Stimulated activated naive B cell treated with anti-CD40 and anti-IgM and Interleukin-4, amounts not matched to agents 10 μg/mL and 1 μg/mL and 100 μg/mL, for 72 hours (primary cell): ENCODE measurements at regions not wholly inside any gene's neighbourhood (a gene's known extent, or its start where the extent isn't known, plus 50 kb on each side); places are given as distances from the start of the nearest gene placed in this dataset.
A peak's percentile ranks its signal among the peaks of the same experiment; 100 is the strongest.

ENCODE experiments used
- ATAC-seq, 2 donors: fragments of 150-1000 bp; cut with Tn5 transposase; replicated peaks; 2 replicates each; pipeline ENCODE4 v1.10.0; 2021; ENCODE audit warnings: moderate library complexity in 1 of 2
- DNase-seq: peaks from one replicate; pipeline ENCODE4 v3.0.0; 2021
- H3K27ac Mint-ChIP-seq: one replicate; pipeline ENCODE4 v1.8.0; 2022; ENCODE audit warnings: mild to moderate bottlenecking, mixed read lengths
- H3K27me3 Mint-ChIP-seq, 2 donors: one replicate each; pipeline ENCODE4 v1.8.0; 2022; ENCODE audit warnings: mixed read lengths in 2 of 2
- H3K36me3 Mint-ChIP-seq, 2 donors: one replicate each; pipeline ENCODE4 v1.8.0; 2022; ENCODE audit warnings: mixed read lengths in 2 of 2, mild to moderate bottlenecking in 1 of 2
- H3K4me1 Mint-ChIP-seq, 2 donors: one replicate each; pipeline ENCODE4 v1.8.0; 2022; ENCODE audit warnings: mixed read lengths in 2 of 2, mild to moderate bottlenecking in 1 of 2
- H3K4me3 Mint-ChIP-seq, 2 donors: one replicate each; pipeline ENCODE4 v1.8.0; 2022; ENCODE audit warnings: mild to moderate bottlenecking in 2 of 2, mixed read lengths in 2 of 2, moderate library complexity in 1 of 2
- H3K9me3 Mint-ChIP-seq, 2 donors: one replicate each; pipeline ENCODE4 v1.8.0; 2022; ENCODE audit warnings: mixed read lengths in 2 of 2, mild to moderate bottlenecking in 1 of 2

GRCh38 chr12:24072302-24072701 is 122.8 kb upstream of the SOX5 start:
- Mint-ChIP-seq H3K9me3 (no peaks in the 10 kb centered on the region), H3K4me1 (no peaks in the 10 kb centered on the region), H3K27me3 (peaks cover 0 to 3% of the 10 kb centered on the region in 2 donors), H3K27ac (no peak overlapping the region), H3K4me3 (no peak overlapping the region), H3K36me3 (no peaks in the 10 kb centered on the region)
- no peak for ATAC-seq
- DNase-seq = no peak

GRCh38 chr12:24071842-24072241 is 122.4 kb upstream of the SOX5 start:
- no peaks in the 10 kb centered on the region for H3K4me1 Mint-ChIP-seq
- no peaks in the 10 kb centered on the region for H3K9me3 Mint-ChIP-seq
- no peak overlapping the region for H3K27ac Mint-ChIP-seq
- no peaks in the 10 kb centered on the region for H3K36me3 Mint-ChIP-seq
- H3K4me3 Mint-ChIP-seq = no peak overlapping the region
- ATAC-seq (no peak), DNase-seq (no peak)
- H3K27me3 Mint-ChIP-seq = peaks cover 0 to 3% of the 10 kb centered on the region in 2 donors

- Mint-ChIP-seq H3K4me1 (no peaks in the 10 kb centered on the region), H3K9me3 (no peaks in the 10 kb centered on the region), H3K36me3 (no peaks in the 10 kb centered on the region), H3K27ac (no peak overlapping the region), H3K4me3 (no peak overlapping the region), H3K27me3 (peaks cover 0 to 3% of the 10 kb centered on the region in 2 donors)
- no peak for ATAC-seq
- no peak for DNase-seq
Measured at GRCh38 chr12:24069532-24070395, 120.3 kb upstream of the SOX5 start.

GRCh38 chr12:24066865-24067264 is 117.4 kb upstream of the SOX5 start:
- H3K36me3 Mint-ChIP-seq = no peaks in the 10 kb centered on the region
- no peaks in the 10 kb centered on the region for H3K9me3 Mint-ChIP-seq
- DNase-seq = no peak
- peaks cover 0 to 3% of the 10 kb centered on the region in 2 donors for H3K27me3 Mint-ChIP-seq
- H3K4me1 Mint-ChIP-seq = no peaks in the 10 kb centered on the region
- H3K4me3 Mint-ChIP-seq = no peak overlapping the region
- no peak for ATAC-seq
- no peak overlapping the region for H3K27ac Mint-ChIP-seq

GRCh38 chr12:24066097-24066496 is 116.6 kb upstream of the SOX5 start:
- no peak for ATAC-seq
- no peaks in the 10 kb centered on the region for H3K9me3 Mint-ChIP-seq

GRCh38 chr12:24062642-24063245 is 113.3 kb upstream of the SOX5 start:
- no peak overlapping the region for H3K27ac Mint-ChIP-seq
- ATAC-seq = no peak
- H3K4me1 Mint-ChIP-seq = no peaks in the 10 kb centered on the region
- H3K27me3 Mint-ChIP-seq = no peaks in the 10 kb centered on the region
- H3K4me3 Mint-ChIP-seq = no peak overlapping the region
- DNase-seq = no peak
- no peaks in the 10 kb centered on the region for H3K9me3 Mint-ChIP-seq
- no peaks in the 10 kb centered on the region for H3K36me3 Mint-ChIP-seq

More at GRCh38 chr12:24066097-24066496, 116.6 kb upstream of the SOX5 start:
- DNase-seq = no peak
- no peak overlapping the region for H3K27ac Mint-ChIP-seq
- H3K36me3 Mint-ChIP-seq = no peaks in the 10 kb centered on the region
- H3K4me3 Mint-ChIP-seq = no peak overlapping the region
- H3K27me3 Mint-ChIP-seq = peaks cover 0 to 3% of the 10 kb centered on the region in 2 donors
- H3K4me1 Mint-ChIP-seq = no peaks in the 10 kb centered on the region

GRCh38 chr12:24060089-24060488 is 110.6 kb upstream of the SOX5 start:
- Mint-ChIP-seq H3K36me3 (no peaks in the 10 kb centered on the region), H3K27me3 (no peaks in the 10 kb centered on the region), H3K4me3 (no peak overlapping the region), H3K4me1 (no peaks in the 10 kb centered on the region), H3K9me3 (no peaks in the 10 kb centered on the region), H3K27ac (no peak overlapping the region)
- no peak for DNase-seq
- no peak for ATAC-seq

GRCh38 chr12:24057920-24058476 is 108.5 kb upstream of the SOX5 start:
- DNase-seq (no peak), ATAC-seq (no peak)
- no peaks in the 10 kb centered on the region for H3K4me1 Mint-ChIP-seq
- H3K27ac Mint-ChIP-seq = no peak overlapping the region
- H3K4me3 Mint-ChIP-seq = no peak overlapping the region
- no peaks in the 10 kb centered on the region for H3K36me3 Mint-ChIP-seq
- no peaks in the 10 kb centered on the region for H3K9me3 Mint-ChIP-seq
- H3K27me3 Mint-ChIP-seq = no peaks in the 10 kb centered on the region

GRCh38 chr12:24055747-24056146 is 106.3 kb upstream of the SOX5 start:
- H3K9me3 Mint-ChIP-seq = no peaks in the 10 kb centered on the region
- no peak overlapping the region for H3K4me3 Mint-ChIP-seq
- no peaks in the 10 kb centered on the region for H3K27me3 Mint-ChIP-seq
- DNase-seq (no peak), ATAC-seq (no peak)
- H3K27ac Mint-ChIP-seq = no peak overlapping the region
- H3K4me1 Mint-ChIP-seq = no peaks in the 10 kb centered on the region
- H3K36me3 Mint-ChIP-seq = no peaks in the 10 kb centered on the region

GRCh38 chr12:24054416-24054815 is 104.9 kb upstream of the SOX5 start:
- Mint-ChIP-seq H3K4me1 (no peaks in the 10 kb centered on the region), H3K27ac (no peak overlapping the region), H3K36me3 (no peaks in the 10 kb centered on the region), H3K4me3 (no peak overlapping the region), H3K9me3 (no peaks in the 10 kb centered on the region), H3K27me3 (no peaks in the 10 kb centered on the region)
- ATAC-seq (no peak), DNase-seq (no peak)

GRCh38 chr12:24049728-24050127 is 100.3 kb upstream of the SOX5 start:
- H3K4me3 Mint-ChIP-seq = no peak overlapping the region
- H3K4me1 Mint-ChIP-seq = peaks cover 4 to 5% of the 10 kb centered on the region in 2 donors
- no peak overlapping the region for H3K27ac Mint-ChIP-seq
- no peaks in the 10 kb centered on the region for H3K27me3 Mint-ChIP-seq
- ATAC-seq (no peak), DNase-seq (no peak)
- H3K9me3 Mint-ChIP-seq = no peaks in the 10 kb centered on the region
- no peaks in the 10 kb centered on the region for H3K36me3 Mint-ChIP-seq

GRCh38 chr12:24049101-24049500 is 99.6 kb upstream of the SOX5 start:
- Mint-ChIP-seq H3K36me3 (no peaks in the 10 kb centered on the region), H3K27ac (no peak overlapping the region), H3K4me3 (no peak overlapping the region), H3K9me3 (no peaks in the 10 kb centered on the region), H3K4me1 (peaks cover 4 to 5% of the 10 kb centered on the region in 2 donors), H3K27me3 (no peaks in the 10 kb centered on the region)
- ATAC-seq (no peak), DNase-seq (no peak)

- Mint-ChIP-seq H3K4me1 (peaks cover 4 to 5% of the 10 kb centered on the region in 2 donors), H3K36me3 (no peaks in the 10 kb centered on the region), H3K27ac (no peak overlapping the region), H3K4me3 (no peak overlapping the region), H3K27me3 (no peaks in the 10 kb centered on the region), H3K9me3 (no peaks in the 10 kb centered on the region)
- DNase-seq (no peak), ATAC-seq (no peak)
Measured at GRCh38 chr12:24048446-24048845, 99.0 kb upstream of the SOX5 start.

GRCh38 chr12:24047326-24047725 is 97.9 kb upstream of the SOX5 start:
- ATAC-seq (no peak), DNase-seq (no peak)
- no peaks in the 10 kb centered on the region for H3K9me3 Mint-ChIP-seq
- H3K27me3 Mint-ChIP-seq = no peaks in the 10 kb centered on the region
- no peak overlapping the region for H3K4me3 Mint-ChIP-seq
- no peaks in the 10 kb centered on the region for H3K36me3 Mint-ChIP-seq
- peaks cover 4 to 5% of the 10 kb centered on the region in 2 donors for H3K4me1 Mint-ChIP-seq
- H3K27ac Mint-ChIP-seq = no peak overlapping the region

- H3K36me3 Mint-ChIP-seq = no peaks in the 10 kb centered on the region
- H3K4me3 Mint-ChIP-seq = peak overlapping the region; percentile 18 to 31
- DNase-seq (no peak), ATAC-seq (peak; percentile 41 to 51)
- no peaks in the 10 kb centered on the region for H3K27me3 Mint-ChIP-seq
- peaks cover 4 to 5% of the 10 kb centered on the region in 2 donors for H3K4me1 Mint-ChIP-seq
- no peaks in the 10 kb centered on the region for H3K9me3 Mint-ChIP-seq
- no peak overlapping the region for H3K27ac Mint-ChIP-seq
Measured at GRCh38 chr12:24045816-24046257, 96.4 kb upstream of the SOX5 start.
